ENCODE measurements at regions not wholly inside any gene's neighbourhood (a gene's known extent, or its start where the extent isn't known, plus 50 kb on each side); places are given as distances from the start of the nearest gene placed in this dataset.

GRCh38 chr12:72966684-72967083 is 694.5 kb downstream of the TRHDE start:
- Histone ChIP-seq H3K4me1 (replicated peaks in 1 of 4; ENCODE audit: control insufficient read depth in 3 of 4, insufficient read depth in 4 of 4, low read length in 3 of 4) (no peaks in the 10 kb centered on the region), H3K18ac (ENCODE audit: extremely low read depth, low read length) (no peak overlapping the region), H3K4me2 (ENCODE audit: insufficient read depth in 1 of 2, low read depth in 2 of 2, low read length in 2 of 2) (no peak overlapping the region), H3K4ac (replicated peaks; ENCODE audit: insufficient read length, low read depth, low read length) (no peak overlapping the region), H2AFZ (ENCODE audit: low read length) (no peak overlapping the region), H3K23me2 (ENCODE audit: low read depth, low read length) (no peaks in the 10 kb centered on the region), H3K27ac (ENCODE audit: low read depth, low read length) (no peak overlapping the region), H3K4me3 (ENCODE audit: extremely low read depth in 1 of 4, insufficient read depth in 2 of 4, low read depth in 3 of 4, low read length in 4 of 4) (no peak overlapping the region), H2BK12ac (ENCODE audit: low read depth, low read length) (no peak overlapping the region), H2BK5ac (ENCODE audit: low read depth, low read length) (no peak overlapping the region), H2AK5ac (ENCODE audit: low read depth, low read length) (no peak overlapping the region), H3K9me3 (ENCODE audit: insufficient read depth in 2 of 2, low read depth in 1 of 2, low read length in 1 of 2) (no peaks in the 10 kb centered on the region), H3K9ac (replicated peaks in 1 of 4; ENCODE audit: extremely low read depth in 1 of 4, low read depth in 3 of 4, low read length in 3 of 4) (no peak overlapping the region), H2BK20ac (ENCODE audit: low read length) (no peak overlapping the region), H3K27me3 (replicated peaks in 1 of 4; ENCODE audit: control insufficient read depth in 3 of 4, extremely low read depth in 1 of 4, insufficient read depth in 3 of 4, low read length in 3 of 4) (no peaks in the 10 kb centered on the region), H3K79me2 (ENCODE audit: control insufficient read depth in 1 of 2, insufficient read depth in 2 of 2, low read length in 2 of 2) (no peaks in the 10 kb centered on the region), H4K8ac (ENCODE audit: extremely low read depth, insufficient read depth, low read length) (no peak overlapping the region), H2BK15ac (ENCODE audit: low read length) (no peak overlapping the region), H3K36me3 (ENCODE audit: control insufficient read depth in 2 of 4, insufficient read depth in 4 of 4, low read length in 3 of 4) (no peaks in the 10 kb centered on the region), H4K5ac (ENCODE audit: insufficient read length, low read depth, low read length) (no peak overlapping the region), H3K56ac (replicated peaks; ENCODE audit: insufficient read length, low read depth, low read length) (no peak overlapping the region), H2BK120ac (replicated peaks; ENCODE audit: low read depth, low read length) (no peak overlapping the region), H3K14ac (ENCODE audit: insufficient read length) (no peak overlapping the region), H4K20me1 (replicated peaks in 1 of 2; ENCODE audit: control insufficient read depth in 1 of 2, insufficient read depth in 2 of 2, low read length in 2 of 2) (no peaks in the 10 kb centered on the region), H3K23ac (ENCODE audit: insufficient read length) (no peak overlapping the region), H4K91ac (replicated peaks; ENCODE audit: insufficient read length, low read length) (no peak overlapping the region), H3K79me1 (ENCODE audit: low read depth, low read length) (no peaks in the 10 kb centered on the region)
- ChIA-PET POLR2A (ENCODE audit: partially characterized antibody) (no interaction called here), CTCF (ENCODE audit: partially characterized antibody) (no interaction called here)
- no peak for FAIRE-seq
- no peak for DNase-seq (ENCODE audit: low read depth in 1 of 2, low spot score in 2 of 2)
- 78% methylated on average over 3 of the region's 3 CpGs; no CpG with 5 or more reads in 1 of the 2 experiments for WGBS, 2 experiments (ENCODE audit: extremely low coverage in 1 of 2, insufficient coverage in 1 of 2, insufficient read length in 1 of 2, insufficient replicate concordance in 2 of 2, low coverage in 1 of 2, low lambda C conversion rate in 2 of 2, missing lambda C conversion rate in 1 of 2)
- no peak for TF ChIP-seq ZNF274 (IDR thresholded peaks at IDR 0.05; ENCODE audit: borderline replicate concordance, extremely low read depth, low read length)
- TF ChIP-seq TAF1 (IDR thresholded peaks at IDR 0.05; ENCODE audit: low read depth, low read length) = no peak
- TF ChIP-seq HDAC2 (IDR thresholded peaks at IDR 0.05; ENCODE audit: borderline replicate concordance in 1 of 2, low read depth in 2 of 2, low read length in 2 of 2) = no peak
- TF ChIP-seq USF2 (IDR thresholded peaks at IDR 0.05; ENCODE audit: low read length) = no peak
- no peak for TF ChIP-seq RBBP5 (IDR thresholded peaks at IDR 0.05; ENCODE audit: borderline replicate concordance, low read depth, low read length)
- TF ChIP-seq JUN (IDR thresholded peaks at IDR 0.05; ENCODE audit: low read depth, low read length) = no peak
- TF ChIP-seq RAD21 (IDR thresholded peaks at IDR 0.05 in 1 of 2, conservative IDR thresholded peaks at IDR 0.05 in 1 of 2; ENCODE audit: low read depth in 2 of 2, low read length in 2 of 2) = no peak
- no peak for TF ChIP-seq BRCA1 (IDR thresholded peaks at IDR 0.05; ENCODE audit: low read depth, low read length)
- no peak for TF ChIP-seq BACH1 (IDR thresholded peaks at IDR 0.05; ENCODE audit: low read length)
- TF ChIP-seq YY1 (IDR thresholded peaks at IDR 0.05; ENCODE audit: low read depth, low read length) = no peak
- no peak for TF ChIP-seq SUZ12 (IDR thresholded peaks at IDR 0.05; ENCODE audit: low read length)
- TF ChIP-seq SRF (IDR thresholded peaks at IDR 0.05; ENCODE audit: low read depth, low read length) = no peak
- no peak for TF ChIP-seq SIN3A (conservative IDR thresholded peaks at IDR 0.05 in 1 of 2, IDR thresholded peaks at IDR 0.05 in 1 of 2; ENCODE audit: low read depth in 1 of 2, low read length in 2 of 2)
- TF ChIP-seq POU5F1 (IDR thresholded peaks at IDR 0.05; ENCODE audit: low read depth, low read length) = no peak

All from H1 (cell line).